Activated T-helper 1 cell treated with anti-CD3 and anti-CD28 coated beads, Interleukin-12 subunit alpha, Interleukin-12 subunit beta, Interleukin-2, Interleukin-4 antibody, amounts not matched to agents 30 ng/mL and 10 ng/mL and 1 ng/mL, durations not matched to agents 14 hours and 24 hours and 36 hours (primary cell): ENCODE measurements at regions not wholly inside any gene's neighbourhood (a gene's known extent, or its start where the extent isn't known, plus 50 kb on each side); places are given as distances from the start of the nearest gene placed in this dataset.

Experiments
- DNase-seq: peaks from one replicate; pipeline ENCODE4 v3.0.0; 2021; ENCODE audit warnings: low spot score
- H3K27ac Mint-ChIP-seq: one replicate; pipeline ENCODE4 v1.8.0; 2021; ENCODE audit warnings: mild to moderate bottlenecking, mixed read lengths
- H3K27me3 Mint-ChIP-seq: one replicate; pipeline ENCODE4 v1.8.0; 2022; ENCODE audit warnings: mild to moderate bottlenecking, moderate library complexity, mixed read lengths; ENCODE audit not compliant: insufficient read depth
- H3K36me3 Mint-ChIP-seq: one replicate; pipeline ENCODE4 v1.8.0; 2021; ENCODE audit warnings: low read depth, mixed read lengths
- H3K4me1 Mint-ChIP-seq: one replicate; pipeline ENCODE4 v1.8.0; 2021; ENCODE audit warnings: low read depth, mixed read lengths
- H3K4me3 Mint-ChIP-seq: one replicate; pipeline ENCODE4 v1.8.0; 2021; ENCODE audit warnings: mild to moderate bottlenecking, moderate library complexity, mixed read lengths
- H3K9me3 Mint-ChIP-seq: one replicate; pipeline ENCODE4 v1.8.0; 2021; ENCODE audit warnings: mixed read lengths
- intact Hi-C: fragments of 100-400 bp; cut with micrococcal nuclease; formaldehyde crosslinking; loops from one replicate; pipeline ENCODE4 v1.15.1; 2024

DNA sequence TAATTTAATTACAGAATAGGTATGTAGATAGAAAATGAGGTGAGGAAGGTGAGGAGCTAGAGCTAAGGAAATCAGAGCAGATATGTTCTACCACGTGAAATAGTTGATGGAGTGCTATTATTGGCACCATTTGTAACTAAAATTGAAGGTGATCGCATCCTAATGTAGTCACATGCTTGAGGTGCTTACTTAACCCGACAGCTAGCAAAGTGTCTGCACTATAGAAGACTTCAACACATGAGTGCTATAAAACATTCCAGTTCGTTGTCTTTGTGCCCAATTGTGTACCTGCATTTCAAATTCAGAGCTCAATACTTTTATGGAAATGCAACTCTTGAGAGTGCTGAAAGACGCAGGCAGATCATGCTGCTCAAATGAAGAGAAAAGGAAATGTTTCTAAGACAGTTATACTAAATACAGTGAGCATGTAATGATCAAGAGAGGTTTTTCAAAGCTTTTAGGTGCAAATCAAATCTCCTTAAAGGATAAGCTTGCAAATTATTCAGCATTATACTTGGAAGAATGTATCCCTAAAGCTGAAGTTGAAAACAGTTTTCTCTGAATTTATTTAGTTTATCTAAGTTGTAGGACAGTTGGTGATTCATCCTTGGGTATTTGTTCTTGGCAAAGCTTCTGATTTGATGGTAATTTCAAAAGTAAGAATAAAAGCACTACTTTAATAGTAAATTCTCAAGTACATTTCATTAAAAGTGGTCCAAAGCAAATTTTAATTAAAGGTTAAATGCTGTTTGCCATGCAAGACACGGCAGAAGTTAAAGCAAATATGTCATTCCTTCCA, 223.9 kb upstream of the EPHA5 start:
- Mint-ChIP-seq H3K9me3 (peaks cover 9% of the 10 kb centered on the region), H3K27me3 (no peaks in the 10 kb centered on the region), H3K27ac (no peak overlapping the region), H3K4me3 (no peak overlapping the region), H3K36me3 (no peaks in the 10 kb centered on the region), H3K4me1 (no peaks in the 10 kb centered on the region)
- intact Hi-C loops, result no loop called here
- DNase-seq, result no peak

DNA sequence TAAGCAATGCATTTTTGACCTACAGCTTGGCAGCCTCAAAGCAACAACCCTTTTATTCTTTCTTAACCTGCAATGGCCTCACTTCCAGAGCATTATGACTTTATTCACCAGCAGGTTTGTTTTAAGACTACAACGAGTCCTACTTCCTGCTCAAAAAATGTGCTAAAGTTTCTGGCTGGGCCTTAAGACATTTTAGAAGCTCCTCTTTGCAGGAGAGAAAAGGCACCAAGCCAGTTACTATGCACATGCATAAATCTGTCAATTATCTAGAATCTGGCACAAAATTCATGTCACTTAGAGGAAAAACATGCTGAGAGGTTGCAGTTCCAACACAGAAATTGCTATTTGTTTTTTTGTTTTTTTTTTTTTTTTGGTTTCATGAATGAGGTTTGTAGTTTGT, 223.0 kb upstream of the EPHA5 start:
- Mint-ChIP-seq H3K4me1 (no peaks in the 10 kb centered on the region), H3K9me3 (peaks cover 3% of the 10 kb centered on the region), H3K27me3 (no peaks in the 10 kb centered on the region), H3K27ac (no peak overlapping the region), H3K4me3 (no peak overlapping the region), H3K36me3 (no peaks in the 10 kb centered on the region)
- DNase-seq, result no peak
- intact Hi-C loops, result no loop called here

- Mint-ChIP-seq H3K27ac (no peak overlapping the region), H3K4me1 (no peaks in the 10 kb centered on the region), H3K27me3 (no peaks in the 10 kb centered on the region), H3K36me3 (no peaks in the 10 kb centered on the region), H3K9me3 (no peaks in the 10 kb centered on the region), H3K4me3 (no peak overlapping the region)
- no peak for DNase-seq
- intact Hi-C loops, result no loop called here
Observed at GRCh38 chr4:65880594-65880993, 210.3 kb upstream of the EPHA5 start.

- no peak overlapping the region for H3K4me3 Mint-ChIP-seq
- no peak for DNase-seq
- intact Hi-C loops, result no loop called here
- no peaks in the 10 kb centered on the region for H3K27me3 Mint-ChIP-seq
- no peaks in the 10 kb centered on the region for H3K4me1 Mint-ChIP-seq
- H3K36me3 Mint-ChIP-seq, result no peaks in the 10 kb centered on the region
- H3K27ac Mint-ChIP-seq, result no peak overlapping the region
- peaks cover 4% of the 10 kb centered on the region for H3K9me3 Mint-ChIP-seq
Observed at GRCh38 chr4:65868096-65868824, 198.0 kb upstream of the EPHA5 start.

- no peak overlapping the region for H3K27ac Mint-ChIP-seq
- H3K4me1 Mint-ChIP-seq, result no peaks in the 10 kb centered on the region
- H3K9me3 Mint-ChIP-seq, result peaks cover 4% of the 10 kb centered on the region
- intact Hi-C loops, result no loop called here
- DNase-seq, result no peak
- no peaks in the 10 kb centered on the region for H3K36me3 Mint-ChIP-seq
- no peaks in the 10 kb centered on the region for H3K27me3 Mint-ChIP-seq
- H3K4me3 Mint-ChIP-seq, result no peak overlapping the region
Observed at GRCh38 chr4:65865489-65865888, 195.2 kb upstream of the EPHA5 start.

DNA sequence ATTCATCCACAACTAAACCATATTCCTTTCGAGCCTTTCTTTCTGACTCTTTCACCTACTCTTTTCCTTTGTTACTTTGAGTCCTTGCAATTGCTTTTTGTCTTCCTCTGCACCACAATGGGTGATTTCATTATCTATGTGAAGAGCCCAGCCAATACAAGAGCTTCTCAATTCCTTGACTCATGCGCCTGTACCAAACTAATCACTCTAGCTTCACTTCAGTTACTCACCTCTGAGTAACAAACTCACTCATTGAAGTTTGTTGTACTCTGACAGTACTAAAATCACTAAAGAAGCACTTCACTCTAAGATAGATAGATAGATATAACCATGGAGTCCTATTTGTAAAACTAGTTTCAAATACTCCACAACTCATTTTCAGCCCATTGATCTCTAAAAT, 191.7 kb upstream of the EPHA5 start:
- intact Hi-C loops, result no loop called here
- no peaks in the 10 kb centered on the region for H3K27me3 Mint-ChIP-seq
- H3K36me3 Mint-ChIP-seq, result no peaks in the 10 kb centered on the region
- H3K4me3 Mint-ChIP-seq, result no peak overlapping the region
- no peaks in the 10 kb centered on the region for H3K4me1 Mint-ChIP-seq
- no peak overlapping the region for H3K27ac Mint-ChIP-seq
- no peak for DNase-seq
- H3K9me3 Mint-ChIP-seq, result no peaks in the 10 kb centered on the region

DNA sequence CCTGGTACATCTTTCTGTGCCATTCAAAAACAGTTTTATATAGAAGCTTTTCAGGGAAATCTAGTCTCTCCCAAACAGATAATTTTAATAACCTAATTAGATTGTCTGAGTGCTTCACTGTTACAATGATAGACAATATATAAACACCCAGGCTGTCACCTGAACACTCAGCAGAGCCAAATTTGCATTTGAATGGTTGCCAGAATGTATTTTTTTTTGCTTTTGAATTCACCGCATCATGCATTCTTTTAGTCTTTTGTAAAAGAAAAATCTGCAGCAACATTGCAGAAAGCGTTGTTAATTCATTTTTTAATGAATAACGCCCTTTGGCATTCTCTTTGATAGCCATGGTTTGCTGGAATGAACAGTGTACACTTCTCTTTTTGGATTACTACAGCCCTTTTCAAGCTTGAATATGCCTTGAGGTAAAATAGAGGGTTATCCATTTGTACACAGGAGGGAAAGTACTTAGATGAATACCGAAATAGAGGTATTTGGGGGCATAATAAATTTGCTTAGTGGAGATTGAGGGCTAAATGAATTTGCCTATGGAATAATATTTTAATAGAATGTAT, 175.0 kb upstream of the EPHA5 start:
- DNase-seq, result no peak
- no peaks in the 10 kb centered on the region for H3K27me3 Mint-ChIP-seq
- no peaks in the 10 kb centered on the region for H3K4me1 Mint-ChIP-seq
- intact Hi-C loops, result no loop called here
- no peaks in the 10 kb centered on the region for H3K9me3 Mint-ChIP-seq
- H3K4me3 Mint-ChIP-seq, result no peak overlapping the region
- no peaks in the 10 kb centered on the region for H3K36me3 Mint-ChIP-seq
- no peak overlapping the region for H3K27ac Mint-ChIP-seq

GRCh38 chr4:65839164-65839931, 169.1 kb upstream of the EPHA5 start:
- Mint-ChIP-seq H3K4me3 (no peak overlapping the region), H3K9me3 (peaks cover 3% of the 10 kb centered on the region), H3K27me3 (no peaks in the 10 kb centered on the region), H3K27ac (no peak overlapping the region), H3K4me1 (no peaks in the 10 kb centered on the region), H3K36me3 (no peaks in the 10 kb centered on the region)
- intact Hi-C loops, result no loop called here
- no peak for DNase-seq

- Mint-ChIP-seq H3K4me1 (no peaks in the 10 kb centered on the region), H3K27ac (no peak overlapping the region), H3K4me3 (no peak overlapping the region), H3K9me3 (peaks cover 3% of the 10 kb centered on the region), H3K27me3 (no peaks in the 10 kb centered on the region), H3K36me3 (no peaks in the 10 kb centered on the region)
- no peak for DNase-seq
- intact Hi-C loops, result no loop called here
Observed at GRCh38 chr4:65834707-65835106, 164.4 kb upstream of the EPHA5 start.

DNA sequence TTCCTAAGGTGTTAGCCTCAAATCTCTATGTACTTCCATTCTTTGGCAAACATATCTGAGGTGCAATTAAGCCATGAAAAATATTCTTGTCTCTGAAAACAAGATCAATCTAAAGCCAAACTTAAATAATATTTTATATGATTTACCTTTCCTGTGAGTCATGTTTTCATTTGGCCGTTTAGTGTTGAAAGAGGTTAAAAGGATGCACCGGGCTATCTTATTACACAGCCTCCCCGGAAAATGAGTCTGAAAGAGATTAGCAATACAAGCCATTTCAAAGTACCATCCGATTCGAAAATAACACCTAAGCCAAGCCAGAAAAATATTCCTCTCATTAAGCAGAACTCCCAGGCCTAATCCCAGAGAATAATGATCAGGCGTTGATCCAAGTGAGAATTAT, 161.5 kb upstream of the EPHA5 start:
- Mint-ChIP-seq H3K4me1 (no peaks in the 10 kb centered on the region), H3K4me3 (no peak overlapping the region), H3K36me3 (no peaks in the 10 kb centered on the region), H3K27ac (no peak overlapping the region), H3K27me3 (no peaks in the 10 kb centered on the region), H3K9me3 (peaks cover 3% of the 10 kb centered on the region)
- intact Hi-C loops, result no loop called here
- DNase-seq, result no peak

- H3K9me3 Mint-ChIP-seq, result no peaks in the 10 kb centered on the region
- no peaks in the 10 kb centered on the region for H3K4me1 Mint-ChIP-seq
- no peak overlapping the region for H3K4me3 Mint-ChIP-seq
- no peaks in the 10 kb centered on the region for H3K36me3 Mint-ChIP-seq
- no peaks in the 10 kb centered on the region for H3K27me3 Mint-ChIP-seq
- intact Hi-C loops, result no loop called here
- no peak for DNase-seq
- no peak overlapping the region for H3K27ac Mint-ChIP-seq
Observed at GRCh38 chr4:65825116-65825753, 154.9 kb upstream of the EPHA5 start.

GRCh38 chr4:65819192-65819591, 148.9 kb upstream of the EPHA5 start:
- Mint-ChIP-seq H3K4me3 (no peak overlapping the region), H3K9me3 (peaks cover 7% of the 10 kb centered on the region), H3K4me1 (no peaks in the 10 kb centered on the region), H3K27me3 (no peaks in the 10 kb centered on the region), H3K36me3 (no peaks in the 10 kb centered on the region), H3K27ac (no peak overlapping the region)
- no peak for DNase-seq
- intact Hi-C loops, result no loop called here
